SK-MEL-5 (cell line): ENCODE measurements at regions not wholly inside any gene's neighbourhood (a gene's known extent, or its start where the extent isn't known, plus 50 kb on each side); places are given as distances from the start of the nearest gene placed in this dataset.

Experiments used
- DNase-seq: peaks from one replicate; pipeline ENCODE4 v3.0.0-alpha.2; 2016; ENCODE audit warnings: low read depth, low spot score
- in situ Hi-C: cut with HindIII; loops from 2 replicates; pipeline ENCODE4 v1.10.0; 2016; ENCODE audit warnings: low sequenced_read_pairs, high pct_unique_total_duplicates, low pct_unique_long_range_greater_than_20kb

DNA sequence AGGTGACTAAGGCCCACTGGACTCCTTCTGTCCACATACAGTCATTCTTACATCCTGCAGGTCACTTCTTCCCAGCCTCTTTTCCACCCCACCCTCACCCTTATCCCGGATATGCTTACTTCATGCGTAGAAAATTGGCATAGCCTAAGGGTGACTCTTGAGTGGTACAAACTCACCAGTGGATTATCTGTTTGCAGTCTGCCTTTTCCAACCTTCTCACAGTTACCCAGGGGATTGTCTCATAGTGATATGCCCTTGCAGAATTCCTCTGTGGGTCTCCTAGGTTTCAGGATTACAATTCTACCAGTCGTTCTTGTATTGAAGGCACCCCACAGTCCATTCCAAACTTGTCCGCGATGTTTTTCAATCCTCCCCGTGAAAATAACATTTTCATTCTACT is 752.9 kb upstream of the HS6ST1 start:
- in situ Hi-C loops = no loop called here
- DNase-seq = no peak

GRCh38 chr2:129074298-129074920 is 755.7 kb upstream of the HS6ST1 start:
- in situ Hi-C loops = no loop called here
- DNase-seq = no peak

GRCh38 chr2:129078548-129078947 is 759.9 kb upstream of the HS6ST1 start:
- in situ Hi-C loops = no loop called here
- DNase-seq = no peak

- in situ Hi-C loops = no loop called here
- no peak for DNase-seq
These were observed 762.2 kb upstream of the HS6ST1 start for GRCh38 chr2:129080715-129081476.

DNA sequence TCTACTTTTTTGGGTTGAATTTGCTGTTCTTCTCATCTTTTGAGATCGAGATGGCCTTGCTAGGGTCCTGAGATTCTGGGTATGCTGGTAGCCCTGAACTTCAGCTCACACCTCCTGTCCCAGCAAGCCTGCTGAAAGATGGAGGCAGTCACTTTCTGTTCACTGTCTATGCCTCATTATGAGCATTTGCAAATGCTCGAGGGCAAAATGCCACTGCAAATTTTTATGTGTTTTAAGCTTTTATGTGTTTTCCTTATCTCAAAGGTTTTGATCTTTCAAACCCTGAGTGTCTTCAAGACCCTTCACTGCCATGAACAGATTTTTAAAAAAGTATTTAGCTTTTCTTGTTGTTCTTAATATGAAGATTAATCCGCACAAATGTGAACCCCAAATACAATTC is 766.7 kb upstream of the HS6ST1 start:
- in situ Hi-C loops = no loop called here
- no peak for DNase-seq

- no peak for DNase-seq
- in situ Hi-C loops = no loop called here
These were observed 768.6 kb upstream of the HS6ST1 start for GRCh38 chr2:129087133-129087813.

GRCh38 chr2:129091620-129092019 is 773.0 kb upstream of the HS6ST1 start:
- DNase-seq = no peak
- in situ Hi-C loops = no loop called here

- no peak for DNase-seq
- in situ Hi-C loops = no loop called here
These were observed 774.3 kb upstream of the HS6ST1 start for GRCh38 chr2:129092956-129093355.

GRCh38 chr2:129101186-129101585 is 782.5 kb upstream of the HS6ST1 start:
- no peak for DNase-seq
- in situ Hi-C loops = no loop called here

GRCh38 chr2:129103936-129104878 is 785.5 kb upstream of the HS6ST1 start:
- in situ Hi-C loops = no loop called here
- DNase-seq = no peak

- in situ Hi-C loops = no loop called here
- no peak for DNase-seq
These were observed 793.5 kb upstream of the HS6ST1 start for GRCh38 chr2:129112181-129112580.

DNA sequence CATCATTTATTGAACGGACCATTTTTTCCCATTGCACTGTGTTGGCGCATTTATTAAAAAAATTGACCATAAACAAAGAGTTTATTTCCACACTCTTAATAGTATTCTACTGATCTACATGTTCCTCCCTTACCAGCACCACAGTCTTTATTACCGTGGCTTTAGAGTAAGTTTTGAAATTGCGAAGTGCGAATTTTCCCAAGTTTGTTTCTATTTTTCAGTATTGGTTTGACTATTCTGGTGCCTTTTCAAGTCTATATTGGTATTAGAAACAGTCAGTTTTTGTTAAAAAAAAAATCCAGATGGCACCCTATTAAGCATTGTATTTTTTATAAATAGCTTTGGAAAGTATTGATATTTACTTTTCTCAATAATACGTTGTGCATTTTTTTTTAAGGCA is 795.1 kb upstream of the HS6ST1 start:
- DNase-seq = no peak
- in situ Hi-C loops = no loop called here

DNA sequence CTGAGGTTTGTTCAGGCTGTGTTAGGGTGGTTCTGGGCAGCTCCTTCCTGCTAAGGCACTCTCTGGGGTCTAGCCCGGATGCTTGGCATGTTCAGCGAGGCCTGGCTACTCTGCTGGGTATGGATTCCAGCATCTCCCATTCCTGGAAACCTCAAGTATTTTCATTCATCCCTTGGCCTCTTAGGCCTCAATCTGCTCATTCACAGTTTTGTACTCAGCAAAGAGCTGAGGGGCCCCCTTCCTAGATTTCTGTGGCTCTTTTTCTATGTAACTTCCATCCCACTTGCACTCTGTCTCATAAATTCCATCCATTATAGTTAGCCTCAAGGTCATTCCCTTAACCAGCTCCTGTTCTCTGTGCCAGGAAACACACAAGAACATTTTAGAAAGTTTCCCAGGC is 798.8 kb upstream of the HS6ST1 start:
- no peak for DNase-seq
- in situ Hi-C loops = no loop called here

GRCh38 chr2:129118296-129118695 is 799.6 kb upstream of the HS6ST1 start:
- no peak for DNase-seq
- in situ Hi-C loops = no loop called here

GRCh38 chr2:129129087-129129486 is 810.4 kb upstream of the HS6ST1 start:
- in situ Hi-C loops = no loop called here
- no peak for DNase-seq

- in situ Hi-C loops = no loop called here
- no peak for DNase-seq
These were observed 815.3 kb upstream of the HS6ST1 start for GRCh38 chr2:129133692-129134641.

- no peak for DNase-seq
- in situ Hi-C loops = no loop called here
These were observed 816.3 kb upstream of the HS6ST1 start for GRCh38 chr2:129135017-129135416.
